ENCODE measurements at regions not wholly inside any gene's neighbourhood (a gene's known extent, or its start where the extent isn't known, plus 50 kb on each side); places are given as distances from the start of the nearest gene placed in this dataset.

GRCh38 chr6:119584088-119584487, 234.5 kb upstream of the MAN1A1 start:
- Histone ChIP-seq H3K9me3 (no peaks in the 10 kb centered on the region), H3K27me3 (no peaks in the 10 kb centered on the region), H3K4me1 (no peaks in the 10 kb centered on the region), H3K4me3 (no peak overlapping the region), H3K36me3 (no peaks in the 10 kb centered on the region), H3K27ac (no peak overlapping the region)
- no peak for TF ChIP-seq POLR2A (IDR thresholded peaks at IDR 0.05)
- TF ChIP-seq, protein P1, sequence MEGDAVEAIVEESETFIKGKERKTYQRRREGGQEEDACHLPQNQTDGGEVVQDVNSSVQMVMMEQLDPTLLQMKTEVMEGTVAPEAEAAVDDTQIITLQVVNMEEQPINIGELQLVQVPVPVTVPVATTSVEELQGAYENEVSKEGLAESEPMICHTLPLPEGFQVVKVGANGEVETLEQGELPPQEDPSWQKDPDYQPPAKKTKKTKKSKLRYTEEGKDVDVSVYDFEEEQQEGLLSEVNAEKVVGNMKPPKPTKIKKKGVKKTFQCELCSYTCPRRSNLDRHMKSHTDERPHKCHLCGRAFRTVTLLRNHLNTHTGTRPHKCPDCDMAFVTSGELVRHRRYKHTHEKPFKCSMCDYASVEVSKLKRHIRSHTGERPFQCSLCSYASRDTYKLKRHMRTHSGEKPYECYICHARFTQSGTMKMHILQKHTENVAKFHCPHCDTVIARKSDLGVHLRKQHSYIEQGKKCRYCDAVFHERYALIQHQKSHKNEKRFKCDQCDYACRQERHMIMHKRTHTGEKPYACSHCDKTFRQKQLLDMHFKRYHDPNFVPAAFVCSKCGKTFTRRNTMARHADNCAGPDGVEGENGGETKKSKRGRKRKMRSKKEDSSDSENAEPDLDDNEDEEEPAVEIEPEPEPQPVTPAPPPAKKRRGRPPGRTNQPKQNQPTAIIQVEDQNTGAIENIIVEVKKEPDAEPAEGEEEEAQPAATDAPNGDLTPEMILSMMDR (IDR thresholded peaks at IDR 0.05) = no peak
- DNase-seq = no peak

DNA sequence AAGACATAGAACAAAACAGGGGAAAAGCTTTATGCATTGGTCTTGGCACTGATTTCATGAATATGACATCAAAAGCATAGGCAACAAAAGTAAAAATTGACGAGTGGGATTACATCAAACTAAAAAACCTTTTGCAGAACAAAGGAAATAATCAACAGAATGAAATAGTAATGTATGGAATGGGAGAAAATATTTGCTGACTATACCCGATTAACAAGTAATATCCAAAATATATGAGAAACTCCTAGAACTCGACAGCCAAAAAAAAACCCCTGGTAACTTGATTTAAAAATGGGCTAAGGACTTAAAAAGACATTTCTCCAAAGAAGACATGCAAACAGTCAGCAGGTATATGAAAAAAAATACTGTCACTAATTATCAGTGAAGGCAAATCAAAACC, 231.7 kb upstream of the MAN1A1 start:
- H3K4me3 ChIP-seq = no peak overlapping the region
- no peaks in the 10 kb centered on the region for H3K36me3 ChIP-seq
- no peak overlapping the region for H3K27ac ChIP-seq
- no peaks in the 10 kb centered on the region for H3K27me3 ChIP-seq
- peaks cover 0 to 7% (median 0%) of the 10 kb centered on the region in 4 donors for H3K9me3 ChIP-seq
- H3K4me1 ChIP-seq = no peaks in the 10 kb centered on the region
- DNase-seq = no peak
- TF ChIP-seq POLR2A (IDR thresholded peaks at IDR 0.05) = no peak
- TF ChIP-seq, protein P1 (IDR thresholded peaks at IDR 0.05) = no peak

DNA sequence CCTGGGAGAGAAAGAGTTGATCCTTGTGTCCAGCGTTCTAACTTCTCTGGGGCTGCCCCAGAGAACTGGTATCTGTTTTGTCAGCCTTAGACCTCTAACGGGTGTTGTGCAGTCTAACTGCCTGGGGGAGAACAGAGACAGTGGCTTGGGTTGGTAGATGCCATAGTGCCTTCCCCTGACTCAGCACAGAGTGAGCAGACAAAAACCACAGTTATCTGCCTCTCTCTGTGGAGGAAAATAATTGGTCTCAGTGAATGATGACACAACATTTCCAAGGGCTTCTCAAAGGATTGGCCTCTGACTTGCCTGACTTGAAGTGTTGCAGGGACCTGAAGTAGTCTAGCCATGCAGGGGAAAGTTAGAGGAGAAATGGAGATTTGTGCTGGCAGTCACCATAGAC, 226.2 kb upstream of the MAN1A1 start:
- H3K4me3 ChIP-seq = no peak overlapping the region
- H3K27me3 ChIP-seq = no peaks in the 10 kb centered on the region
- no peak for TF ChIP-seq POLR2A (IDR thresholded peaks at IDR 0.05)
- TF ChIP-seq, protein P1 (IDR thresholded peaks at IDR 0.05) = no peak
- peaks cover 0 to 9% (median 0%) of the 10 kb centered on the region in 4 donors for H3K9me3 ChIP-seq
- no peaks in the 10 kb centered on the region for H3K4me1 ChIP-seq
- no peak overlapping the region for H3K27ac ChIP-seq
- no peaks in the 10 kb centered on the region for H3K36me3 ChIP-seq
- no peak for DNase-seq

DNA sequence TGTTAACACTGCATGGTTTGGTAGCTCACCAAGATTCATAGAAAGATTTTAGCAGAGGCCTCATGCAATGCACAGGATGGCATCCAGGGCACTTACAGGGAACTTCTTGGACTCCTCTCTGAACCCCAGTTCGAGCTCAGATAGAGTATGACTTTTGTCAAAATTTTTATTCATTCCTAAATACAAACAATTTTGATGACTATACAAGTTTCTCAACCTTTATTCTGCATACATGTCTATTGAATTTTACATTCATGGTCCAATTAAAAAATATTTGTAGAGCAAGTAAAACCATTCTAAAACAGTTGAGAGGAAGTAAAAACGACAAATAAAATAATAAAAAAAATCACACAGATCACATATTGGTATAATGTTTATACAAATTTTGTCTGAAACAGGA, 219.0 kb upstream of the MAN1A1 start:
- Histone ChIP-seq H3K4me1 (no peaks in the 10 kb centered on the region), H3K27me3 (no peaks in the 10 kb centered on the region), H3K27ac (no peak overlapping the region), H3K4me3 (no peak overlapping the region), H3K36me3 (no peaks in the 10 kb centered on the region), H3K9me3 (no peaks in the 10 kb centered on the region)
- no peak for TF ChIP-seq POLR2A (IDR thresholded peaks at IDR 0.05)
- TF ChIP-seq, protein P1 (IDR thresholded peaks at IDR 0.05) = no peak
- DNase-seq = no peak

DNA sequence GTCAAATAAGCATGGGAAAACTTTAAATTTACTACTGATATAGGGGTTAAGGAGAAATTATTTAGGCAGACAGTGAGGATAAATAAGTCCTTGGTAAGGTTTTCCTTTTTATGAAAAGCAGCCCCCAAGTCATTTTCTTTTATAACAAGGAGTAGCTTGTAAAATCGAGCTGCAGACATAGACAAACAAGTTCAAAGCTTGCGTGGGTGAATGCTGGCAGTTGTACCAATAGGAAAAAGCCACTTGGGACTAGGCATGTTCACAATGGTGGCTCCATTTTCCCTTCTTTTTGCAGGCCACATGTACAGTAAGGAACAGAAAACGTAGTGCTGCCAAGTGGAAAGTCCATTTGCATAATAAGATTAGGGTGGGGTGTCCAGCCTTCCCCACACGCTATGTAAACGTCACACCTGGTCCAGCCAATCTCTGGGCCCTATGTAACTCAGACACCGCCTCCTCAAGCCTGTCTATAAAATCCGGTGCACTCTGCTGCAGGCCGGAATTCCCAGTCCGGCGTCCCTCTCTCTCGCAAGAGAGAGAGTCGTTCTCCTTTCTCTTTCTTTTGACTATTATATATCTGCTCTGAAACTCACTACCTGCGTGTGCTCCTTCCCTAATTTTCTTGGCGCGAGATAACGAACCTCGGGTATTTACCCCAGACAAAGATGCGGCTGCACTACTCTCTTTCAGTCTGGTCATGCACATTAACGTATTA, 217.1 kb upstream of the MAN1A1 start:
- no peak for DNase-seq
- Histone ChIP-seq H3K9me3 (no peaks in the 10 kb centered on the region), H3K36me3 (no peaks in the 10 kb centered on the region), H3K4me3 (no peak overlapping the region), H3K4me1 (no peaks in the 10 kb centered on the region), H3K27ac (no peak overlapping the region), H3K27me3 (no peaks in the 10 kb centered on the region)
- TF ChIP-seq, protein P1 (IDR thresholded peaks at IDR 0.05) = no peak
- no peak for TF ChIP-seq POLR2A (IDR thresholded peaks at IDR 0.05)

Measured in Peyer's patch (tissue), 4 donors.